ENCODE measurements at regions not wholly inside any gene's neighbourhood (a gene's known extent, or its start where the extent isn't known, plus 50 kb on each side); places are given as distances from the start of the nearest gene placed in this dataset.

GRCh38 chr9:108599571-108599970, 256.2 kb downstream of the ACTL7B start (continued):
- TF ChIP-seq REST (IDR thresholded peaks at IDR 0.05; ENCODE audit: unreplicated experiment) (no peak), ZNF331 (CRISPR knock-in tag; IDR thresholded peaks at IDR 0.05; ENCODE audit: low read depth) (no peak), ZNF114 (CRISPR knock-in tag; IDR thresholded peaks at IDR 0.05) (no peak)

- H3F3A ChIP-seq (replicated peaks; ENCODE audit: low read depth), result no peaks in the 10 kb centered on the region
- TF ChIP-seq CREB1 (CRISPR knock-in tag; IDR thresholded peaks at IDR 0.05; ENCODE audit: low read depth) (no peak), ZNF114 (CRISPR knock-in tag; IDR thresholded peaks at IDR 0.05) (no peak), NANOG (IDR thresholded peaks at IDR 0.05; ENCODE audit: borderline replicate concordance) (no peak), EZH2 (IDR thresholded peaks at IDR 0.05; ENCODE audit: low read depth, unreplicated experiment) (no peak), POLR2AphosphoS5 (IDR thresholded peaks at IDR 0.05; ENCODE audit: low read depth) (no peak), EZH2phosphoT487 (IDR thresholded peaks at IDR 0.05; ENCODE audit: unreplicated experiment) (no peak), STAT1 (IDR thresholded peaks at IDR 0.05; ENCODE audit: unreplicated experiment) (no peak), ZNF462 (CRISPR knock-in tag; IDR thresholded peaks at IDR 0.05) (no peak), REST (IDR thresholded peaks at IDR 0.05; ENCODE audit: unreplicated experiment) (no peak), JUNB (IDR thresholded peaks at IDR 0.05; ENCODE audit: unreplicated experiment) (no peak)
- TF ChIP-seq, protein P1, sequence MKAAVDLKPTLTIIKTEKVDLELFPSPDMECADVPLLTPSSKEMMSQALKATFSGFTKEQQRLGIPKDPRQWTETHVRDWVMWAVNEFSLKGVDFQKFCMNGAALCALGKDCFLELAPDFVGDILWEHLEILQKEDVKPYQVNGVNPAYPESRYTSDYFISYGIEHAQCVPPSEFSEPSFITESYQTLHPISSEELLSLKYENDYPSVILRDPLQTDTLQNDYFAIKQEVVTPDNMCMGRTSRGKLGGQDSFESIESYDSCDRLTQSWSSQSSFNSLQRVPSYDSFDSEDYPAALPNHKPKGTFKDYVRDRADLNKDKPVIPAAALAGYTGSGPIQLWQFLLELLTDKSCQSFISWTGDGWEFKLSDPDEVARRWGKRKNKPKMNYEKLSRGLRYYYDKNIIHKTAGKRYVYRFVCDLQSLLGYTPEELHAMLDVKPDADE (IDR thresholded peaks at IDR 0.05), result no peak
These were observed 264.7 kb downstream of the ACTL7B start for GRCh38 chr9:108591121-108591520.

More at GRCh38 chr9:108591121-108591520, 264.7 kb downstream of the ACTL7B start:
- Histone ChIP-seq H3K4me2 (no peak overlapping the region), H3K27me3 (ENCODE audit: insufficient read depth) (no peaks in the 10 kb centered on the region), H3K27ac (ENCODE audit: low read depth) (no peak overlapping the region), H3K79me2 (replicated peaks; ENCODE audit: insufficient read depth) (no peaks in the 10 kb centered on the region), H4K20me1 (replicated peaks; ENCODE audit: insufficient read depth) (no peaks in the 10 kb centered on the region), H3K9me2 (ENCODE audit: insufficient read depth) (peaks cover 3% of the 10 kb centered on the region; the same call in 1 of the 2 replicates), H2AFZ (no peak overlapping the region; the same call in 1 of the 2 replicates), H3K4me1 (ENCODE audit: insufficient read depth) (peaks cover 10% of the 10 kb centered on the region), H3K4me3 (no peak overlapping the region), H3K36me3 (ENCODE audit: insufficient read depth) (no peaks in the 10 kb centered on the region)
- Mint-ChIP-seq H3K27me3 (ENCODE audit: insufficient read depth, low read depth, poor library complexity) (no peaks in the 10 kb centered on the region), H3K9me3 (no peaks in the 10 kb centered on the region), H3K4me1 (peaks cover 7% of the 10 kb centered on the region), H3K36me3 (ENCODE audit: low read depth) (no peaks in the 10 kb centered on the region), H3K27ac (no peak overlapping the region), H3K4me3 (no peak overlapping the region)
- ATAC-seq (no peak), DNase-seq (ENCODE audit: low spot score) (no peak)

All from GM23338 (cell line).